ENCODE measurements at regions not wholly inside any gene's neighbourhood (a gene's known extent, or its start where the extent isn't known, plus 50 kb on each side); places are given as distances from the start of the nearest gene placed in this dataset.

GRCh38 chr15:99486371-99487336 is 79.1 kb upstream of the MEF2A start:
- TF ChIP-seq CTCF (IDR thresholded peaks at IDR 0.05) = no peak
- TF ChIP-seq POLR2A (IDR thresholded peaks at IDR 0.05) = no peak
